ENCODE measurements at regions not wholly inside any gene's neighbourhood (a gene's known extent, or its start where the extent isn't known, plus 50 kb on each side); places are given as distances from the start of the nearest gene placed in this dataset.

GRCh38 chrX:112473654-112474053 is 206.1 kb downstream of the LHFPL1 start:
- BruUV-seq (replicated peaks): no TSS peak
- no peak overlapping the region for H3K18ac ChIP-seq (ENCODE audit: low read depth, low read length)
- peaks cover 6% of the 10 kb centered on the region; the same call in 1 of the 2 replicates for H3K27me3 ChIP-seq (ENCODE audit: control insufficient read depth, insufficient read depth, low read length)
- no peaks in the 10 kb centered on the region for H3K36me3 ChIP-seq (ENCODE audit: control insufficient read depth, insufficient read depth, low read length)
- no peak overlapping the region for H2BK5ac ChIP-seq (ENCODE audit: low read depth, low read length, poor library complexity, severe bottlenecking)
- no peaks in the 10 kb centered on the region for H3K9me1 ChIP-seq (ENCODE audit: insufficient read depth, low read length)
- H3K56ac ChIP-seq (ENCODE audit: extremely low read depth, insufficient read depth, low read length): no peak overlapping the region
- H4K91ac ChIP-seq (ENCODE audit: insufficient read depth, low read depth, low read length): no peak overlapping the region
- intact Hi-C loops (cut with micrococcal nuclease) (no loop called here), dilution Hi-C loops (cut with HindIII; ENCODE audit: low sequenced_read_pairs, unreplicated experiment) (no loop called here), in situ Hi-C loops (cut with MboI; ENCODE audit: low sequenced_read_pairs) (no loop called here)
- no peak overlapping the region for H2BK20ac ChIP-seq (ENCODE audit: low read depth, low read length)
- TF ChIP-seq RAD21 (IDR thresholded peaks at IDR 0.05; ENCODE audit: low read length) (no peak), SMC3 (IDR thresholded peaks at IDR 0.05; ENCODE audit: low read depth, low read length) (no peak), MXI1 (IDR thresholded peaks at IDR 0.05; ENCODE audit: borderline replicate concordance, low read depth, low read length) (no peak), BHLHE40 (IDR thresholded peaks at IDR 0.05; ENCODE audit: low read depth, low read length) (no peak), FOS (IDR thresholded peaks at IDR 0.05; ENCODE audit: low read depth, low read length) (no peak), POLR2A (IDR thresholded peaks at IDR 0.05; ENCODE audit: low read depth, low read length) (no peak), RFX5 (IDR thresholded peaks at IDR 0.05; ENCODE audit: low read depth, low read length) (no peak), CTCF (conservative IDR thresholded peaks at IDR 0.05; ENCODE audit: low read depth, low read length) (no peak), USF2 (IDR thresholded peaks at IDR 0.05; ENCODE audit: low read depth, low read length) (no peak)
- no peak overlapping the region for H3K14ac ChIP-seq (replicated peaks; ENCODE audit: low read depth, low read length)
- H4K5ac ChIP-seq (ENCODE audit: low read depth, low read length): no peak overlapping the region
- H3K23ac ChIP-seq (ENCODE audit: low read depth, low read length): no peak overlapping the region
- no peak overlapping the region for H2AFZ ChIP-seq (replicated peaks; ENCODE audit: low read length, poor library complexity)
- no peak overlapping the region for H3K4me2 ChIP-seq (ENCODE audit: low read depth, low read length)
- no peak overlapping the region for H2BK120ac ChIP-seq (ENCODE audit: low read depth, low read length)
- H2AK5ac ChIP-seq (ENCODE audit: low read depth, low read length): no peak overlapping the region
- no peaks in the 10 kb centered on the region for H3K4me1 ChIP-seq (ENCODE audit: control insufficient read depth, insufficient read depth, low read length)
- no peak for ATAC-seq (ENCODE audit: low read depth)
- no peak overlapping the region for H3K4ac ChIP-seq (ENCODE audit: low read depth, low read length)
- H4K20me1 ChIP-seq (ENCODE audit: insufficient read depth, low read length): no peaks in the 10 kb centered on the region
- no peak overlapping the region for H3K9ac ChIP-seq (ENCODE audit: low read depth, low read length)
- CTCF ChIA-PET: no interaction called here
- no peak overlapping the region for H2BK15ac ChIP-seq (ENCODE audit: low read depth, low read length)
- no peak overlapping the region for H3K27ac ChIP-seq (ENCODE audit: insufficient read depth, low read length)
- no CpG with 5 or more reads among the region's 3 CpGs for WGBS, 2 experiments (ENCODE audit: extremely low coverage in 2 of 2, insufficient read length in 1 of 2)
- H3K79me1 ChIP-seq (ENCODE audit: low read depth in 1 of 2, low read length in 2 of 2): no peaks in the 10 kb centered on the region
- no peaks in the 10 kb centered on the region for H3K9me3 ChIP-seq (ENCODE audit: control insufficient read depth, insufficient read depth, low read length)
- no peak overlapping the region for H4K8ac ChIP-seq (ENCODE audit: low read depth in 2 of 2, low read length in 2 of 2)
- POLR2A ChIA-PET (ENCODE audit: unreplicated experiment): no interaction called here
- H2AK9ac ChIP-seq (replicated peaks; ENCODE audit: low read depth, low read length, poor library complexity): no peak overlapping the region
- DNase-seq: no peak
- no peak overlapping the region for H3K4me3 ChIP-seq (ENCODE audit: insufficient read depth, low read depth, low read length)
